Astrocyte (in vitro differentiated cells and primary cell): ENCODE measurements at regions not wholly inside any gene's neighbourhood (a gene's known extent, or its start where the extent isn't known, plus 50 kb on each side); places are given as distances from the start of the nearest gene placed in this dataset.

Source experiments
- CTCF ChIP-seq: IDR thresholded peaks from 2 replicates; pipeline ENCODE4 v1.5.1; 2011; ENCODE audit warnings: low read depth, mild to moderate bottlenecking, inconsistent platforms, low read length, moderate library complexity; ENCODE audit not compliant: insufficient read depth
- EZH2 ChIP-seq: IDR thresholded peaks from 2 replicates; pipeline ENCODE4 v1.6.1; 2012; ENCODE audit warnings: mild to moderate bottlenecking, low read length, inconsistent platforms; ENCODE audit not compliant: insufficient read depth

GRCh38 chrY:10666785-10667184, 1139.1 kb downstream of the TSPY10 start:
- TF ChIP-seq CTCF (no peak), EZH2 (no peak)
